ENCODE measurements at regions not wholly inside any gene's neighbourhood (a gene's known extent, or its start where the extent isn't known, plus 50 kb on each side); places are given as distances from the start of the nearest gene placed in this dataset.

DNA sequence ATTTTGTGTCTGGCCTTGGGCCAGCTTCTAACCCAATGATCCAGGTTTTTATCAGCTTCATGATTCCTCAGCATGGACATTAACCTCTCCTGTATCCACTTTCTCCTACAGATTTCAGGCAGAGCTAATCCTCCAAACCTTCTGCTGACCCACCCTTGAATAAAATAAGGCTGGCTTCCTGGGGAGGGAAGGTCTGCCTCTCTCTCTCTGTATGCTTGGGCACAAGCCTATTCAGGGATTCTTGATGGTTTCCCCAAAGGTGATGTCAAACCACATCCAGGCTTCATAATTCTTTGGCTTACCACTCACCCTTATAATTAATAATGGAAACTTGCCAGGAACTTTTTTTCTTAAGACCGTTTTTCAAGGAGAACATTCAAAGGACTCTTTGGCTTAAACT is 240.1 kb downstream of the UTP18 start:
- Histone ChIP-seq H3K27ac (no peak overlapping the region), H3K9me3 (no peaks in the 10 kb centered on the region), H3K36me3 (ENCODE audit: insufficient read depth in 1 of 2, low read depth in 1 of 2) (no peaks in the 10 kb centered on the region), H3K4me1 (no peaks in the 10 kb centered on the region), H3K4me3 (no peak overlapping the region), H3K27me3 (ENCODE audit: insufficient read depth in 3 of 3, low read length in 2 of 3) (no peaks in the 10 kb centered on the region)
- DNase-seq = no peak
- ATAC-seq = no peak
- intact Hi-C loops (cut with DNase I) = no loop called here
- 13 to 22% (median 20%) methylated on average over 1 of the region's 1 CpG for WGBS, 3 donors
- TF ChIP-seq, protein P1, sequence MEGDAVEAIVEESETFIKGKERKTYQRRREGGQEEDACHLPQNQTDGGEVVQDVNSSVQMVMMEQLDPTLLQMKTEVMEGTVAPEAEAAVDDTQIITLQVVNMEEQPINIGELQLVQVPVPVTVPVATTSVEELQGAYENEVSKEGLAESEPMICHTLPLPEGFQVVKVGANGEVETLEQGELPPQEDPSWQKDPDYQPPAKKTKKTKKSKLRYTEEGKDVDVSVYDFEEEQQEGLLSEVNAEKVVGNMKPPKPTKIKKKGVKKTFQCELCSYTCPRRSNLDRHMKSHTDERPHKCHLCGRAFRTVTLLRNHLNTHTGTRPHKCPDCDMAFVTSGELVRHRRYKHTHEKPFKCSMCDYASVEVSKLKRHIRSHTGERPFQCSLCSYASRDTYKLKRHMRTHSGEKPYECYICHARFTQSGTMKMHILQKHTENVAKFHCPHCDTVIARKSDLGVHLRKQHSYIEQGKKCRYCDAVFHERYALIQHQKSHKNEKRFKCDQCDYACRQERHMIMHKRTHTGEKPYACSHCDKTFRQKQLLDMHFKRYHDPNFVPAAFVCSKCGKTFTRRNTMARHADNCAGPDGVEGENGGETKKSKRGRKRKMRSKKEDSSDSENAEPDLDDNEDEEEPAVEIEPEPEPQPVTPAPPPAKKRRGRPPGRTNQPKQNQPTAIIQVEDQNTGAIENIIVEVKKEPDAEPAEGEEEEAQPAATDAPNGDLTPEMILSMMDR (IDR thresholded peaks at IDR 0.05) = no peak

DNA sequence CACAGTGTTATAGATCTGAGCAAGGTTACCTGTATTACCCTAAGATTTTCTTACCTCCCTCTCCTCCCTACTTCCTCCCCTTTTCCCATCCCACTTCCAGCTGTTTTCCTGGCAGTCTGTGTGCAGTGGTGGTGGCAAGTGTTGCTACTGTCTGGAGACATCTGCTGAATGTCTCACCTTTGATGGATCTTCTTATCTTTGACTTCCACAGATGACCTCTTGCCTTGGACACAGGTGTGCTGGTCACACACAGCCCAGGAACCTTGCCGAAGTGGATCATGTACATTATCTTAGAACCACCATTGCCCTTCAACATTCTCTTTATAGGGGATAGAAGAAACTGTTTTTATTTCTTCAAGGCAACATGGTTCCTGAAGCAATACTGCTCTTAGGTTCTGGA is 245.1 kb downstream of the UTP18 start:
- Histone ChIP-seq H3K27me3 (ENCODE audit: insufficient read depth in 3 of 3, low read length in 2 of 3) (no peaks in the 10 kb centered on the region), H3K36me3 (ENCODE audit: insufficient read depth in 1 of 2, low read depth in 1 of 2) (no peaks in the 10 kb centered on the region), H3K9me3 (no peaks in the 10 kb centered on the region), H3K4me3 (no peak overlapping the region), H3K4me1 (no peaks in the 10 kb centered on the region), H3K27ac (no peak overlapping the region)
- DNase-seq (no peak), ATAC-seq (no peak)
- intact Hi-C loops (cut with DNase I) = no loop called here
- TF ChIP-seq, protein P1 (IDR thresholded peaks at IDR 0.05) = no peak
- WGBS, 3 donors = 87 to 94% (median 93%) methylated on average over 1 of the region's 1 CpG

DNA sequence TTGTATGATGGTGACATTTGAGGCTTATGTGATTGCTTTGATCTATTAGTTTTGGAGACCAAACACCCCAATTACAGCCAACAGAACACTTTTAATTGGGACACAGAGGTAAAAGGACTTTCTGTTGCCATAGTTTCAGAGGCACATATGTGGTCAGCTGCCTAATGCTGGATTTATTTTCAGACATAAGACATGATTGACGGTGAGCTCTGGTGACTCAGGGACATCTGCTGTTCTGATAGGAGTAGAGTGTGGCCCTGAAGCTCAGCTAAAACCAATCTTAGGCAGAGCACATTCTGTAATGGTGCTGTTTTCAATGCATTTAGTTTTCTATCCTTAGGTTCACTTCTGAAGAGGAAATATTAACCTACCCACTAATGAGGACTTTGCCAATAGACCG is 247.1 kb downstream of the UTP18 start:
- Histone ChIP-seq H3K9me3 (no peaks in the 10 kb centered on the region), H3K36me3 (ENCODE audit: insufficient read depth in 1 of 2, low read depth in 1 of 2) (no peaks in the 10 kb centered on the region), H3K27me3 (ENCODE audit: insufficient read depth in 3 of 3, low read length in 2 of 3) (no peaks in the 10 kb centered on the region), H3K27ac (no peak overlapping the region), H3K4me1 (no peaks in the 10 kb centered on the region), H3K4me3 (no peak overlapping the region)
- intact Hi-C loops (cut with DNase I) = no loop called here
- TF ChIP-seq, protein P1 (IDR thresholded peaks at IDR 0.05) = no peak
- DNase-seq (no peak), ATAC-seq (peak in 2 of 4 donors; percentile 65 to 74)
- 24 to 38% (median 31%) methylated on average over 2 of the region's 2 CpGs for WGBS, 3 donors

DNA sequence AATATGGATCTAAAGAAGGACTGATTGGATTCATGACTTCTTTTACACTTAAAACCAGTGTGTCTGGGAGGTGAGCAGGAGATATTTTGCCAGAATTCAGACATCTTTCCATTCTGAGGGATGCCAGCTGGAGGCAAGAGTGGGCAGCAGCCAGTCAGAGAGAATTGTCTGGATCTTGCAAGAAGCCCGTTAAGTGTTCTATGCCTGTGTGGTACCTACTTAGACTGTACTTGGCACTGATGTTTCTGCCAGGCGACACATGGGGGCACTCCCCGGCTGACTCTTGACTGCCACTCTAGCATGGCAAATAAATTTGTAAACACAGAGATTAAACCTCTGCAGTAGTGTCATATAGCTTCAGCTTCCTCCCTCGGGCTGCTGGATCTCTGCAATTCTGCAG is 247.7 kb downstream of the UTP18 start:
- no peaks in the 10 kb centered on the region for H3K27me3 ChIP-seq (ENCODE audit: insufficient read depth in 3 of 3, low read length in 2 of 3)
- no peak overlapping the region for H3K27ac ChIP-seq
- DNase-seq (no peak), ATAC-seq (peak in 2 of 4 donors; percentile 47 to 59)
- H3K36me3 ChIP-seq (ENCODE audit: insufficient read depth in 1 of 2, low read depth in 1 of 2) = no peaks in the 10 kb centered on the region
- H3K4me1 ChIP-seq = no peaks in the 10 kb centered on the region
- intact Hi-C loops (cut with DNase I) = no loop called here
- TF ChIP-seq, protein P1 (IDR thresholded peaks at IDR 0.05) = no peak
- no peak overlapping the region for H3K4me3 ChIP-seq
- no peaks in the 10 kb centered on the region for H3K9me3 ChIP-seq
- 44 to 57% (median 45%) methylated on average over 4 of the region's 4 CpGs for WGBS, 3 donors

DNA sequence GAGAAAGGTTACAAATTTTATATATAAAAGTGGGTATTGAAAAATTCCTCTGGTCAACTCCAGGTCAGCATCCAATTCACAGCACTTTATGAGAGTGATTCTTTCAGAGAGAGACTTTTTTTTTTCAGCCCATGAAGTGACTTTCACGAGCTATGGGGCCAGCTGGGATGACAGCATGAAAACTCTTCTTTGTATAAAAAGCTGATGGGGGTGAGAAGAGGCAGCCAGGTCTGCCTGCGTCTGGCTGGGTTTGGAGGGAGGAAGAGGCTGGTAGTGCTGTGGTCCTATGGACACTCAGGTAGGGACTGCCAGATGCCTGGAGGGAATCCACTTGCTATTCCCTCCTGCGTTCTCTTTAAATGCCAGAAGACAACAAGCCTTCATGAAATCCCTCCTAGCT is 250.6 kb downstream of the UTP18 start:
- no peaks in the 10 kb centered on the region for H3K4me1 ChIP-seq
- DNase-seq = no peak
- no peak overlapping the region for H3K4me3 ChIP-seq
- no peaks in the 10 kb centered on the region for H3K27me3 ChIP-seq (ENCODE audit: insufficient read depth in 3 of 3, low read length in 2 of 3)
- 66 to 83% (median 78%) methylated on average over 3 of the region's 3 CpGs for WGBS, 3 donors
- no peaks in the 10 kb centered on the region for H3K9me3 ChIP-seq
- no peak overlapping the region for H3K27ac ChIP-seq
- intact Hi-C loops (cut with DNase I) = no loop called here
- no peaks in the 10 kb centered on the region for H3K36me3 ChIP-seq (ENCODE audit: insufficient read depth in 1 of 2, low read depth in 1 of 2)
- TF ChIP-seq, protein P1 (IDR thresholded peaks at IDR 0.05) = no peak
- no peak for ATAC-seq

Measured in psoas muscle (tissue), 7 donors.